GM12865 (cell line): ENCODE measurements at regions not wholly inside any gene's neighbourhood (a gene's known extent, or its start where the extent isn't known, plus 50 kb on each side); places are given as distances from the start of the nearest gene placed in this dataset.
"Not testable (repeated sequence)": the region's sequence is repeated elsewhere in the genome, so short reads cannot be mapped to it uniquely, and the experiment has no call there.

Experiments used
- DNase-seq: peaks from one replicate; pipeline ENCODE4 v3.0.0; 2010; ENCODE audit warnings: low read depth
- H3K4me3 ChIP-seq: 2 replicates; pipeline ENCODE4 v1.5.1; 2011; ENCODE audit warnings: mild to moderate bottlenecking, low read depth, low read length, control low read depth
- CTCF ChIP-seq: IDR thresholded peaks from 2 replicates; pipeline ENCODE4 v1.5.1; 2011; ENCODE audit warnings: low read length, control low read depth, low read depth, inconsistent platforms; ENCODE audit not compliant: insufficient read depth; ENCODE audit errors: missing control alignments

GRCh38 chr13:83449668-83450395 is 432.4 kb downstream of the SLITRK1 start:
- no peak for TF ChIP-seq CTCF
- no peak for DNase-seq
- no peak overlapping the region for H3K4me3 ChIP-seq

- H3K4me3 ChIP-seq = no peak overlapping the region
- TF ChIP-seq CTCF = no peak
- DNase-seq = no peak
Observed at GRCh38 chr13:83440465-83440864, 441.8 kb downstream of the SLITRK1 start.

- not testable (repeated sequence) for DNase-seq, H3K4me3 ChIP-seq
Observed at GRCh38 chr13:83439464-83439863, 442.8 kb downstream of the SLITRK1 start.

GRCh38 chr13:83423861-83424260 is 458.4 kb downstream of the SLITRK1 start:
- DNase-seq = no peak
- no peak for TF ChIP-seq CTCF
- no peak overlapping the region for H3K4me3 ChIP-seq

- TF ChIP-seq CTCF = no peak
- DNase-seq = no peak
- no peak overlapping the region for H3K4me3 ChIP-seq
Observed at GRCh38 chr13:83423381-83423780, 458.9 kb downstream of the SLITRK1 start.

GRCh38 chr13:83414393-83414792 is 467.9 kb downstream of the SLITRK1 start:
- no peak overlapping the region for H3K4me3 ChIP-seq
- TF ChIP-seq CTCF = no peak
- no peak for DNase-seq

- no peak overlapping the region for H3K4me3 ChIP-seq
- no peak for DNase-seq
- no peak for TF ChIP-seq CTCF
Observed at GRCh38 chr13:83386609-83387008, 495.7 kb downstream of the SLITRK1 start.
